ENCODE measurements at regions not wholly inside any gene's neighbourhood (a gene's known extent, or its start where the extent isn't known, plus 50 kb on each side); places are given as distances from the start of the nearest gene placed in this dataset.

- TF ChIP-seq CTCF (IDR thresholded peaks at IDR 0.05; ENCODE audit: low read depth, low read length) = no peak
- H3K9me3 ChIP-seq (ENCODE audit: control insufficient read depth, insufficient read depth, low read length) = no peaks in the 10 kb centered on the region
- no peak overlapping the region for H3K27ac ChIP-seq (ENCODE audit: low read depth, low read length)
- POLR2A ChIA-PET = no interaction called here
- H3K27me3 ChIP-seq (ENCODE audit: control insufficient read depth, insufficient read depth, low read length) = no peaks in the 10 kb centered on the region
- H3K4me3 ChIP-seq (ENCODE audit: low read depth, low read length) = no peak overlapping the region
- no peak for DNase-seq (ENCODE audit: low read depth, low spot score)
- CTCF ChIA-PET = no interaction called here
Measured at GRCh38 chr13:70814684-70815083, 706.4 kb upstream of the KLHL1 start.

GRCh38 chr13:70812481-70812880, 704.2 kb upstream of the KLHL1 start:
- TF ChIP-seq CTCF (IDR thresholded peaks at IDR 0.05; ENCODE audit: low read depth, low read length) = no peak
- peak; percentile 37 for DNase-seq (ENCODE audit: low read depth, low spot score)
- POLR2A ChIA-PET = no interaction called here
- Histone ChIP-seq H3K27me3 (ENCODE audit: control insufficient read depth, insufficient read depth, low read length) (no peaks in the 10 kb centered on the region), H3K27ac (ENCODE audit: low read depth, low read length) (no peak overlapping the region), H3K9me3 (ENCODE audit: control insufficient read depth, insufficient read depth, low read length) (0 out of 2 replicates have a peak, but pooled peaks cover 2% of the 10 kb centered on the region), H3K4me3 (ENCODE audit: low read depth, low read length) (no peak overlapping the region)
- CTCF ChIA-PET = no interaction called here

DNA sequence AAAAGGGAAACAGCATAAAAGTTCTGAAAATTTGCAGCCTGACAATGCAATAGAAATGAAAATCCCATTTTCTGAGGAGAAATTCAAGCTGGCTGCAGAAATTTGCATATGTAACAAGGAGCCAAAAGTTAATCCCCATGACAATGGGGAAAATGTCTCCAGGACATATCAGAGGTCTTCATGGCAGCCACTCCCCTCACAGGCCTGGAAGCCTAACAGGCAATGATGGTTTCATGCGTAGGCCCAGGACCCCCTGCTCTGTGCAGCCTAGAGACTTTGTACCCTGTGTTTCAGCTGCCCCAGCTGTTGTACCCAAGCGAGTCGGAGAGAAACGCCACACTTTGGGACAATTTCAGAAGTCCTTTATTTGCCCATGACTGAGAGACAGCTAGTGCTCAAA, 701.3 kb upstream of the KLHL1 start:
- DNase-seq (ENCODE audit: low read depth, low spot score) = no peak
- Histone ChIP-seq H3K27me3 (ENCODE audit: control insufficient read depth, insufficient read depth, low read length) (no peaks in the 10 kb centered on the region), H3K9me3 (ENCODE audit: control insufficient read depth, insufficient read depth, low read length) (0 out of 2 replicates have a peak, but pooled peaks cover 2% of the 10 kb centered on the region), H3K4me3 (ENCODE audit: low read depth, low read length) (no peak overlapping the region), H3K27ac (ENCODE audit: low read depth, low read length) (no peak overlapping the region)
- no peak for TF ChIP-seq CTCF (IDR thresholded peaks at IDR 0.05; ENCODE audit: low read depth, low read length)
- ChIA-PET POLR2A (no interaction called here), CTCF (no interaction called here)

GRCh38 chr13:70798385-70798784, 690.1 kb upstream of the KLHL1 start:
- H3K27me3 ChIP-seq (ENCODE audit: control insufficient read depth, insufficient read depth, low read length) = no peaks in the 10 kb centered on the region
- H3K27ac ChIP-seq (ENCODE audit: low read depth, low read length) = no peak overlapping the region
- no peaks in the 10 kb centered on the region for H3K9me3 ChIP-seq (ENCODE audit: control insufficient read depth, insufficient read depth, low read length)
- ChIA-PET CTCF (no interaction called here), POLR2A (no interaction called here)
- DNase-seq (ENCODE audit: low read depth, low spot score) = no peak
- H3K4me3 ChIP-seq (ENCODE audit: low read depth, low read length) = no peak overlapping the region
- TF ChIP-seq CTCF (IDR thresholded peaks at IDR 0.05; ENCODE audit: low read depth, low read length) = no peak

DNA sequence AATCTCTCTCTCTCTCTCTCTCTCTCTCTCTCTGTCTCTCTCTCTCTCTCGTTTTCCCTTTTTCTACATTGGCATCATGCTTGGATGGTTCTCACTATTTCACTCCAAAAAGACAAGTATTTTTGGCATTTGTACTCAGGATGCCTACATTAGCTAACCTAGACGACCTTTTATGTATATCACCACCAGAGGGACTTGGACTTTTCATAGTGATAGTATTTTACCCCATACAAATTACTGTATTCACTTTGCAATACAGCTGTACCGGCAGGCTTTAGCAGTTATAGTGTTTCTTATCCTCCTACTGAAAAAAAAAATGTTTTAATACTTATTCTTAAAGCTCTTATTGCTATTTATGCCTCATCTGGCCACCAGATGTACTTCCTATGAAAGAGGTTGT, 687.2 kb upstream of the KLHL1 start:
- no peak for DNase-seq (ENCODE audit: low read depth, low spot score)
- Histone ChIP-seq H3K9me3 (ENCODE audit: control insufficient read depth, insufficient read depth, low read length) (no peaks in the 10 kb centered on the region), H3K27ac (ENCODE audit: low read depth, low read length) (no peak overlapping the region), H3K27me3 (ENCODE audit: control insufficient read depth, insufficient read depth, low read length) (no peaks in the 10 kb centered on the region), H3K4me3 (ENCODE audit: low read depth, low read length) (no peak overlapping the region)
- TF ChIP-seq CTCF (IDR thresholded peaks at IDR 0.05; ENCODE audit: low read depth, low read length) = no peak
- ChIA-PET POLR2A (no interaction called here), CTCF (no interaction called here)
